Karpas-422 (cell line): ENCODE measurements at regions not wholly inside any gene's neighbourhood (a gene's known extent, or its start where the extent isn't known, plus 50 kb on each side); places are given as distances from the start of the nearest gene placed in this dataset.

Source experiments
- DNase-seq: peaks from one replicate; pipeline ENCODE4 v3.0.0-alpha.2; 2015
- H2AFZ ChIP-seq: fragments of 200-600 bp; sonication (generic); 2 replicates; pipeline ENCODE4 v1.6.1; 2014; ENCODE audit warnings: antibody characterized with exemption, low read length, mixed read lengths
- H3K27ac ChIP-seq: fragments of 200-600 bp; sonication (generic); 2 replicates; pipeline ENCODE4 v1.5.1; 2014; ENCODE audit warnings: mild to moderate bottlenecking, low read length, moderate library complexity
- H3K27me3 ChIP-seq: fragments of 200-600 bp; sonication (generic); 2 replicates; pipeline ENCODE4 v1.6.1; 2014; ENCODE audit warnings: low read length, mixed read lengths
- H3K36me3 ChIP-seq: fragments of 200-600 bp; sonication (generic); 2 replicates; pipeline ENCODE4 v1.6.1; 2014; ENCODE audit warnings: low read length, mixed read lengths; ENCODE audit not compliant: insufficient read depth
- H3K4me1 ChIP-seq: fragments of 200-600 bp; sonication (generic); 2 replicates; pipeline ENCODE4 v1.6.1; 2014; ENCODE audit warnings: mild to moderate bottlenecking, low read length, mixed read lengths
- H3K4me2 ChIP-seq: fragments of 200-600 bp; sonication (generic); 2 replicates; pipeline ENCODE4 v1.6.1; 2014; ENCODE audit warnings: low read length, low read depth, mild to moderate bottlenecking; ENCODE audit not compliant: poor library complexity, severe bottlenecking
- H3K4me3 ChIP-seq: fragments of 200-600 bp; sonication (generic); 2 replicates; pipeline ENCODE4 v1.5.1; 2014; ENCODE audit warnings: mild to moderate bottlenecking, antibody characterized with exemption, low read length, mixed read lengths
- H3K79me2 ChIP-seq: fragments of 200-600 bp; sonication (generic); 2 replicates; pipeline ENCODE4 v1.6.1; 2014; ENCODE audit warnings: mild to moderate bottlenecking, low read length, mixed read lengths
- H3K9ac ChIP-seq: fragments of 200-600 bp; sonication (generic); 2 replicates; pipeline ENCODE4 v1.6.0; 2014; ENCODE audit warnings: low read length
- H3K9me2 ChIP-seq: fragments of 200-600 bp; sonication (generic), shearing (Covaris generic); replicated peaks from 2 replicates; pipeline ENCODE4 v1.6.0; 2014; ENCODE audit warnings: mild to moderate bottlenecking, low read length, moderate library complexity; ENCODE audit not compliant: insufficient read depth
- H3K9me3 ChIP-seq: fragments of 300-700, 200-600 bp; sonication (generic); 2 replicates; pipeline ENCODE4 v1.6.1; 2014; ENCODE audit warnings: low read length, mixed read lengths
- H4K20me1 ChIP-seq: fragments of 200-600 bp; sonication (generic); 2 replicates; pipeline ENCODE4 v1.6.1; 2014; ENCODE audit warnings: mild to moderate bottlenecking, antibody characterized with exemption, low read length, low read depth; ENCODE audit not compliant: insufficient read depth

- Histone ChIP-seq H3K27ac (no peak overlapping the region), H2AFZ (no peak overlapping the region), H3K36me3 (no peaks in the 10 kb centered on the region), H3K9me3 (no peaks in the 10 kb centered on the region), H3K79me2 (no peaks in the 10 kb centered on the region), H3K9ac (no peak overlapping the region), H3K4me2 (no peak overlapping the region), H4K20me1 (no peaks in the 10 kb centered on the region), H3K4me3 (no peak overlapping the region), H3K4me1 (no peaks in the 10 kb centered on the region), H3K9me2 (no peaks in the 10 kb centered on the region), H3K27me3 (no peaks in the 10 kb centered on the region)
- no peak for DNase-seq
Measured at GRCh38 chr7:45482451-45482850, 91.7 kb upstream of the ADCY1 start.

- Histone ChIP-seq H3K27ac (no peak overlapping the region), H2AFZ (no peak overlapping the region), H3K4me1 (no peaks in the 10 kb centered on the region), H4K20me1 (no peaks in the 10 kb centered on the region), H3K79me2 (no peaks in the 10 kb centered on the region), H3K36me3 (no peaks in the 10 kb centered on the region), H3K4me2 (no peak overlapping the region), H3K27me3 (no peaks in the 10 kb centered on the region), H3K4me3 (no peak overlapping the region), H3K9me3 (no peaks in the 10 kb centered on the region), H3K9me2 (no peaks in the 10 kb centered on the region), H3K9ac (no peak overlapping the region)
- no peak for DNase-seq
Measured at GRCh38 chr7:45484094-45484493, 90.1 kb upstream of the ADCY1 start.

GRCh38 chr7:45486575-45486974 lies 87.6 kb upstream of the ADCY1 start:
- no peaks in the 10 kb centered on the region for H3K9me2 ChIP-seq
- DNase-seq = no peak
- H4K20me1 ChIP-seq = no peaks in the 10 kb centered on the region
- no peaks in the 10 kb centered on the region for H3K79me2 ChIP-seq
- no peak overlapping the region for H3K9ac ChIP-seq
- H3K27ac ChIP-seq = no peak overlapping the region
- H3K36me3 ChIP-seq = no peaks in the 10 kb centered on the region
- no peaks in the 10 kb centered on the region for H3K4me1 ChIP-seq
- H2AFZ ChIP-seq = no peak overlapping the region
- no peaks in the 10 kb centered on the region for H3K27me3 ChIP-seq
- no peak overlapping the region for H3K4me3 ChIP-seq
- no peaks in the 10 kb centered on the region for H3K9me3 ChIP-seq
- H3K4me2 ChIP-seq = no peak overlapping the region

- H3K4me1 ChIP-seq = no peaks in the 10 kb centered on the region
- H2AFZ ChIP-seq = no peak overlapping the region
- DNase-seq = no peak
- H3K36me3 ChIP-seq = no peaks in the 10 kb centered on the region
- no peaks in the 10 kb centered on the region for H3K9me3 ChIP-seq
- H3K4me2 ChIP-seq = no peak overlapping the region
- H3K9ac ChIP-seq = no peak overlapping the region
- H3K79me2 ChIP-seq = no peaks in the 10 kb centered on the region
- H3K27me3 ChIP-seq = no peaks in the 10 kb centered on the region
- no peaks in the 10 kb centered on the region for H3K9me2 ChIP-seq
- no peaks in the 10 kb centered on the region for H4K20me1 ChIP-seq
- no peak overlapping the region for H3K4me3 ChIP-seq
- no peak overlapping the region for H3K27ac ChIP-seq
Measured at GRCh38 chr7:45494885-45495284, 79.3 kb upstream of the ADCY1 start.

DNA sequence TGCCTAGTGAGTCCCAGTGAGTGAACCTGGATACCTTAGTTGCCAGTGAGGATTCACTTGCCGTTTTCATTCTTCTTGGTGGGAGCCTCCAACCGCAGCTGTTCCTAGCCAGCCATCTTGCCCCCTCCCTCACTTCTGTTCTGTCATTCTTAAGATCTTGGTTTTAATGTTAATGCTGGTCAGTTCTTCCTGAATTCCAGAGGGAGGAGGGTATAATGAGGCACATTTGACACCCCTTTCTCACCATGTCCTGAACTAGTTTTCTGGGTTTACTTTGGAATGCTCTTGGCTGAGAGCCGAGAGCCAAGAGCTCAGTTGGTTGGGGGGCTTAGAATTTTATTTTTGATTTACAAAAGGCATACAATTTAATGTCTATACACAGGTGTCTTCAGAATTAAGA lies 78.5 kb upstream of the ADCY1 start:
- no peak for DNase-seq
- Histone ChIP-seq H3K4me1 (no peaks in the 10 kb centered on the region), H3K4me3 (no peak overlapping the region), H3K27ac (no peak overlapping the region), H4K20me1 (no peaks in the 10 kb centered on the region), H3K79me2 (no peaks in the 10 kb centered on the region), H3K4me2 (no peak overlapping the region), H3K9me2 (no peaks in the 10 kb centered on the region), H3K9me3 (no peaks in the 10 kb centered on the region), H3K27me3 (no peaks in the 10 kb centered on the region), H2AFZ (no peak overlapping the region), H3K36me3 (no peaks in the 10 kb centered on the region), H3K9ac (no peak overlapping the region)

GRCh38 chr7:45500257-45500656 lies 73.9 kb upstream of the ADCY1 start:
- H3K9ac ChIP-seq = no peak overlapping the region
- no peaks in the 10 kb centered on the region; the same call in 1 of the 2 replicates for H3K27me3 ChIP-seq
- DNase-seq = no peak
- no peak overlapping the region for H3K4me3 ChIP-seq
- no peaks in the 10 kb centered on the region for H3K4me1 ChIP-seq
- no peaks in the 10 kb centered on the region for H3K36me3 ChIP-seq
- H3K79me2 ChIP-seq = no peaks in the 10 kb centered on the region
- H3K4me2 ChIP-seq = no peak overlapping the region
- no peaks in the 10 kb centered on the region for H4K20me1 ChIP-seq
- H3K9me3 ChIP-seq = peaks cover 7% of the 10 kb centered on the region; the same call in 1 of the 2 replicates
- H3K9me2 ChIP-seq = no peaks in the 10 kb centered on the region
- H3K27ac ChIP-seq = no peak overlapping the region
- no peak overlapping the region for H2AFZ ChIP-seq

DNA sequence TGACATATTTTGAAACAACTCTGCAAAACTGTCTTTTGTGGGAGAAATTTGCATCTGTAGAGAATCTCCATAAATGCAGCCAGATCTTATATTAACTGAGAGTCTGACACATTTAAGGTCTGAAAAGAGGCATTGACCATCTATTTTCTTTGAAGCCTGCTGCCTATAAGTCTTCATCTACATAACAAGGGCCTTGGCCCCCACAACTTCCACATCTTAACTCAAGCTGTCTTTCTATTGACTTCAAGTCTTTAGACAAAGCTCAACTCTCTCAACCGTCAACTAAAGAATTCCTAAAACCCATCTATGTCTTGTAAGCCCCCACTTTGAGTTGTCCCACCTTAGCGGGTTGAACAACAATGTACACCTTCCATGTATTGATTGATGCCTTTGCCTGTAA lies 72.4 kb upstream of the ADCY1 start:
- H3K4me2 ChIP-seq = no peak overlapping the region
- H3K9me3 ChIP-seq = peaks cover 10% of the 10 kb centered on the region
- no peaks in the 10 kb centered on the region for H3K79me2 ChIP-seq
- no peaks in the 10 kb centered on the region for H3K9me2 ChIP-seq
- no peak overlapping the region for H3K9ac ChIP-seq
- no peaks in the 10 kb centered on the region; the same call in 1 of the 2 replicates for H3K27me3 ChIP-seq
- H4K20me1 ChIP-seq = no peaks in the 10 kb centered on the region
- no peak overlapping the region for H3K4me3 ChIP-seq
- no peaks in the 10 kb centered on the region for H3K4me1 ChIP-seq
- H3K27ac ChIP-seq = no peak overlapping the region
- H2AFZ ChIP-seq = no peak overlapping the region
- no peak for DNase-seq
- no peaks in the 10 kb centered on the region for H3K36me3 ChIP-seq

GRCh38 chr7:45506059-45506458 lies 68.1 kb upstream of the ADCY1 start:
- DNase-seq = peak; percentile 47
- H3K9me2 ChIP-seq = no peaks in the 10 kb centered on the region
- H3K4me3 ChIP-seq = no peak overlapping the region
- no peaks in the 10 kb centered on the region for H3K4me1 ChIP-seq
- H3K4me2 ChIP-seq = no peak overlapping the region
- no peaks in the 10 kb centered on the region; the same call in 1 of the 2 replicates for H3K27me3 ChIP-seq
- no peak overlapping the region for H3K9ac ChIP-seq
- peaks cover 10% of the 10 kb centered on the region for H3K9me3 ChIP-seq
- no peaks in the 10 kb centered on the region for H3K36me3 ChIP-seq
- H2AFZ ChIP-seq = peak overlapping the region; percentile 58; the same call in 1 of the 2 replicates
- H3K27ac ChIP-seq = no peak overlapping the region
- H3K79me2 ChIP-seq = no peaks in the 10 kb centered on the region
- no peaks in the 10 kb centered on the region for H4K20me1 ChIP-seq

DNA sequence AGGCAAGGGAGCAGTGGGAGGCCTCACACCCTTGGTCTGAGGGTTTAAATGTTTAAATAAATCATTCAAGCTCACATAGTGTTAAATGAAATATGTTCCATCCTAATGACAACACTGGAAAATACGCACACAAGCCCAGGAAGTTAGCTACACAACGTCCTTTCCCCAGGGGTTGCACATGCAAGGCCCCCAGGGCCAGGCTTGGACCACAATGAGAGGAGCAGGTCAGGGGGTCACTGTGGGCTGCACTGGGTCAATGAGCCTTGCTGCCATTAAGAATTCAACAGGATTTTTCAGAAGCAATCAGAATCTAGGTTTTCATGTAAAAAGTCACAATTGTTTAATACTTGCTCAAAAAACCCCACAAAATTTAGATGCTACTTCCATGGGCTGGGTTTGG lies 64.9 kb upstream of the ADCY1 start:
- no peak overlapping the region for H2AFZ ChIP-seq
- no peak overlapping the region for H3K27ac ChIP-seq
- no peak overlapping the region for H3K4me3 ChIP-seq
- no peaks in the 10 kb centered on the region for H4K20me1 ChIP-seq
- H3K9ac ChIP-seq = no peak overlapping the region
- H3K27me3 ChIP-seq = no peaks in the 10 kb centered on the region; the same call in 1 of the 2 replicates
- no peak for DNase-seq
- H3K4me1 ChIP-seq = no peaks in the 10 kb centered on the region
- no peaks in the 10 kb centered on the region for H3K36me3 ChIP-seq
- no peaks in the 10 kb centered on the region for H3K9me2 ChIP-seq
- H3K4me2 ChIP-seq = no peak overlapping the region
- no peaks in the 10 kb centered on the region for H3K79me2 ChIP-seq
- peaks cover 10% of the 10 kb centered on the region for H3K9me3 ChIP-seq
